ENCODE measurements at regions not wholly inside any gene's neighbourhood (a gene's known extent, or its start where the extent isn't known, plus 50 kb on each side); places are given as distances from the start of the nearest gene placed in this dataset.

GRCh38 chr12:118467641-118468305, 91.4 kb downstream of the SUDS3 start:
- DNase-seq: no peak

GRCh38 chr12:118472940-118473339, 96.6 kb downstream of the SUDS3 start:
- no peak for DNase-seq

GRCh38 chr12:118480235-118480634, 103.9 kb downstream of the SUDS3 start:
- no peak for DNase-seq

- DNase-seq: no peak
These were observed 111.7 kb downstream of the SUDS3 start for GRCh38 chr12:118488034-118488433.

- DNase-seq: no peak
These were observed 117.6 kb downstream of the SUDS3 start for GRCh38 chr12:118493962-118494361.

GRCh38 chr12:118494776-118495175, 118.4 kb downstream of the SUDS3 start:
- DNase-seq: no peak

GRCh38 chr12:118495296-118495695, 118.9 kb downstream of the SUDS3 start:
- DNase-seq: no peak

- DNase-seq: no peak
These were observed 121.8 kb downstream of the SUDS3 start for GRCh38 chr12:118498171-118498570.

- DNase-seq: no peak
These were observed 123.9 kb downstream of the SUDS3 start for GRCh38 chr12:118500299-118500698.

- DNase-seq: no peak
These were observed 125.1 kb downstream of the SUDS3 start for GRCh38 chr12:118501489-118501888.

GRCh38 chr12:118503476-118503875, 127.1 kb downstream of the SUDS3 start:
- no peak for DNase-seq

GRCh38 chr12:118512669-118513068, 136.3 kb downstream of the SUDS3 start:
- DNase-seq: no peak

- no peak for DNase-seq
These were observed 137.3 kb downstream of the SUDS3 start for GRCh38 chr12:118513611-118514010.

- DNase-seq: no peak
These were observed 137.9 kb downstream of the SUDS3 start for GRCh38 chr12:118514297-118514696.

- DNase-seq: no peak
These were observed 144.1 kb downstream of the SUDS3 start for GRCh38 chr12:118520214-118521035.

GRCh38 chr12:118521036-118521370, 144.6 kb downstream of the SUDS3 start:
- DNase-seq: no peak

- DNase-seq: no peak
These were observed 148.1 kb downstream of the SUDS3 start for GRCh38 chr12:118524446-118524845.

GRCh38 chr12:118525216-118525615, 148.9 kb downstream of the SUDS3 start:
- DNase-seq: no peak

- no peak for DNase-seq
These were observed 150.1 kb downstream of the SUDS3 start for GRCh38 chr12:118526255-118527095.

- DNase-seq: no peak
These were observed 151.0 kb downstream of the SUDS3 start for GRCh38 chr12:118527310-118527709.

GRCh38 chr12:118528625-118529024, 152.3 kb downstream of the SUDS3 start:
- DNase-seq: no peak

- no peak for DNase-seq
These were observed 157.6 kb downstream of the SUDS3 start for GRCh38 chr12:118534003-118534402.

GRCh38 chr12:118536306-118536906, 160.1 kb downstream of the SUDS3 start:
- no peak for DNase-seq

All from dermis blood vessel endothelial cell (primary cell).